Right lobe of liver (tissue), 6 donors: ENCODE measurements at regions not wholly inside any gene's neighbourhood (a gene's known extent, or its start where the extent isn't known, plus 50 kb on each side); places are given as distances from the start of the nearest gene placed in this dataset.

Source experiments
- ATAC-seq, 4 donors: fragments of 200-7000 bp; cut with Tn5 transposase; one replicate each; pipeline ENCODE4 v1.9.1; 2020; ENCODE audit warnings: mild to moderate bottlenecking in 4 of 4, moderate library complexity in 4 of 4
- DNase-seq, 3 donors: peaks; one replicate each; pipeline ENCODE4 v3.0.0-alpha.2; 2020
- H3K27ac ChIP-seq, 3 donors: fragments of 200-600 bp; one replicate each; pipeline ENCODE4 v1.8.0; 2022
- H3K27me3 ChIP-seq, 2 donors: fragments of 200-600 bp; one replicate each; pipeline ENCODE4 v1.8.0; 2022
- H3K36me3 ChIP-seq, 4 donors: fragments of 200-600 bp; sonication (generic) in 1 of 4; one replicate each; pipeline versions ENCODE4 v1.5.1 to v1.8.0; 2017 to 2022; ENCODE audit warnings: control low read depth in 1 of 4
- H3K4me1 ChIP-seq, 4 donors: fragments of 200-600 bp; sonication (generic) in 1 of 4; one replicate each; pipeline versions ENCODE4 v1.5.1 to v1.8.0; 2017 to 2022; ENCODE audit warnings: control low read depth in 1 of 4
- H3K4me3 ChIP-seq, 3 donors: fragments of 200-600 bp; one replicate each; pipeline ENCODE4 v1.8.0; 2022
- H3K9me3 ChIP-seq, 4 donors: fragments of 200-600 bp; sonication (generic) in 1 of 4; one replicate each; pipeline versions ENCODE4 v1.5.1 to v1.8.0; 2017 to 2022; ENCODE audit warnings: control low read depth in 1 of 4
- CTCF ChIP-seq, 4 donors: fragments of 200-600 bp in 3 of 4; fragments of 450-650 bp in 1 of 4; IDR thresholded peaks; one replicate each; pipeline versions ENCODE4 v1.5.1 to v1.8.0; 2016 to 2022; ENCODE audit warnings: antibody characterized with exemption in 4 of 4, mild to moderate bottlenecking in 2 of 4
- POLR2A ChIP-seq: fragments of 450-650 bp; IDR thresholded peaks from one replicate; pipeline ENCODE4 v1.6.1; 2017; ENCODE audit warnings: antibody characterized with exemption, mild to moderate bottlenecking
- WGBS: methylation state at CpG from one replicate; pipeline ENCODE4 v1.1.6; 2018; ENCODE audit warnings: low coverage, low lambda C conversion rate; ENCODE audit not compliant: insufficient coverage; ENCODE audit errors: missing lambda C conversion rate; 5-methylcytosine and 5-hydroxymethylcytosine counted together
- intact Hi-C, 2 donors: fragments of 100-400 bp; cut with DNase I; formaldehyde crosslinking; loops; one replicate each; pipeline versions ENCODE4 v1.11.2 to v1.14.1; 2022
- donor health status: DM: no; HTN: yes; CAD: no.
- donor health status: DM: no; HTN: no; CAD: no.
- donor health status: DM: no; HTN: no; CAD: no.
- donor health status: DM: no; HTN: yes; CAD: no.
- donor health status: DM: no; HTN: yes; CAD: no.

- Histone ChIP-seq H3K9me3 (no peaks in the 10 kb centered on the region), H3K27me3 (no peaks in the 10 kb centered on the region), H3K4me3 (no peak overlapping the region), H3K27ac (no peak overlapping the region), H3K36me3 (no peaks in the 10 kb centered on the region), H3K4me1 (no peaks in the 10 kb centered on the region)
- 79% methylated on average over 5 of the region's 5 CpGs for WGBS
- intact Hi-C loops: no loop called here
- ATAC-seq (no peak), DNase-seq (no peak)
- TF ChIP-seq CTCF (IDR thresholded peaks at IDR 0.05) (no peak), POLR2A (no peak)
Measured at GRCh38 chr3:135559802-135560201, 405.7 kb upstream of the PPP2R3A start.

GRCh38 chr3:135560847-135561246 lies 404.7 kb upstream of the PPP2R3A start:
- no peaks in the 10 kb centered on the region for H3K36me3 ChIP-seq
- intact Hi-C loops: no loop called here
- no peaks in the 10 kb centered on the region for H3K27me3 ChIP-seq
- H3K4me1 ChIP-seq: no peaks in the 10 kb centered on the region
- H3K27ac ChIP-seq: no peak overlapping the region
- no peak for TF ChIP-seq CTCF (IDR thresholded peaks at IDR 0.05)
- no peak for TF ChIP-seq POLR2A
- ATAC-seq (no peak), DNase-seq (no peak)
- WGBS: 63% methylated on average over 4 of the region's 4 CpGs
- H3K9me3 ChIP-seq: no peaks in the 10 kb centered on the region
- no peak overlapping the region for H3K4me3 ChIP-seq

- no peaks in the 10 kb centered on the region for H3K27me3 ChIP-seq
- 50% methylated on average over 4 of the region's 4 CpGs for WGBS
- ATAC-seq: no peak
- TF ChIP-seq POLR2A (no peak), CTCF (IDR thresholded peaks at IDR 0.05) (no peak)
- no peak overlapping the region for H3K27ac ChIP-seq
- intact Hi-C loops: no loop called here
- DNase-seq: no peak
- H3K36me3 ChIP-seq: no peaks in the 10 kb centered on the region
- H3K4me1 ChIP-seq: no peaks in the 10 kb centered on the region
- no peak overlapping the region for H3K4me3 ChIP-seq
- H3K9me3 ChIP-seq: no peaks in the 10 kb centered on the region
Measured at GRCh38 chr3:135564696-135565095, 400.8 kb upstream of the PPP2R3A start.

- ATAC-seq: no peak
- no peaks in the 10 kb centered on the region for H3K36me3 ChIP-seq
- no peaks in the 10 kb centered on the region for H3K4me1 ChIP-seq
- intact Hi-C loops: no loop called here
- H3K9me3 ChIP-seq: no peaks in the 10 kb centered on the region
- no peak for DNase-seq
- H3K27ac ChIP-seq: no peak overlapping the region
- H3K27me3 ChIP-seq: no peaks in the 10 kb centered on the region
- TF ChIP-seq POLR2A (no peak), CTCF (IDR thresholded peaks at IDR 0.05) (no peak)
- whole genome bisulfite sequencing: 39% methylated on average over 5 of the region's 5 CpGs
- no peak overlapping the region for H3K4me3 ChIP-seq
Measured at GRCh38 chr3:135565546-135565945, 400.0 kb upstream of the PPP2R3A start.

- no peak overlapping the region for H3K4me3 ChIP-seq
- H3K27me3 ChIP-seq: no peaks in the 10 kb centered on the region
- ATAC-seq: no peak
- no peaks in the 10 kb centered on the region for H3K9me3 ChIP-seq
- no peak for DNase-seq
- H3K36me3 ChIP-seq: no peaks in the 10 kb centered on the region
- TF ChIP-seq CTCF (IDR thresholded peaks at IDR 0.05): no peak
- TF ChIP-seq POLR2A: no peak
- intact Hi-C loops: no loop called here
- WGBS: 63% methylated on average over 6 of the region's 7 CpGs
- H3K27ac ChIP-seq: no peak overlapping the region
- H3K4me1 ChIP-seq: no peaks in the 10 kb centered on the region
Measured at GRCh38 chr3:135567223-135567622, 398.3 kb upstream of the PPP2R3A start.
